ENCODE measurements at regions not wholly inside any gene's neighbourhood (a gene's known extent, or its start where the extent isn't known, plus 50 kb on each side); places are given as distances from the start of the nearest gene placed in this dataset.

GRCh38 chr2:66174491-66174890 is 260.4 kb upstream of the MEIS1 start:
- H3K36me3 ChIP-seq (ENCODE audit: insufficient read depth, low read length), result no peaks in the 10 kb centered on the region
- no peak overlapping the region for H3K27ac ChIP-seq (ENCODE audit: low read depth, low read length)
- Mint-ChIP-seq H3K27ac (ENCODE audit: unreplicated experiment) (no peak overlapping the region), H3K9me3 (ENCODE audit: unreplicated experiment) (peaks cover 2% of the 10 kb centered on the region), H3K4me3 (ENCODE audit: unreplicated experiment) (no peak overlapping the region), H3K4me1 (ENCODE audit: low read depth, unreplicated experiment) (no peaks in the 10 kb centered on the region), H3K36me3 (ENCODE audit: low read depth, unreplicated experiment) (no peaks in the 10 kb centered on the region), H3K27me3 (ENCODE audit: low read depth, unreplicated experiment) (no peaks in the 10 kb centered on the region)
- H3K4me1 ChIP-seq (ENCODE audit: insufficient read depth, low read length), result no peaks in the 10 kb centered on the region
- no peaks in the 10 kb centered on the region for H3K79me2 ChIP-seq (ENCODE audit: insufficient read depth, low read length)
- no peak overlapping the region for H3K9ac ChIP-seq (ENCODE audit: low read length)
- FAIRE-seq (no peak), DNase-seq (ENCODE audit: low read depth) (no peak)
- H3K4me2 ChIP-seq (ENCODE audit: low read length), result no peak overlapping the region
- H2AFZ ChIP-seq (ENCODE audit: low read depth, low read length), result no peak overlapping the region
- no peaks in the 10 kb centered on the region for H3K27me3 ChIP-seq (ENCODE audit: insufficient read depth, low read length)
- no peaks in the 10 kb centered on the region for H4K20me1 ChIP-seq (ENCODE audit: insufficient read depth, low read length)
- TF ChIP-seq EZH2 (IDR thresholded peaks at IDR 0.05; ENCODE audit: insufficient read depth, low read length) (no peak), CTCF (IDR thresholded peaks at IDR 0.05; ENCODE audit: insufficient read depth, low read depth, low read length) (no peak)
- no peaks in the 10 kb centered on the region for H3K9me3 ChIP-seq (ENCODE audit: insufficient read depth, low read depth, low read length)
- H3K4me3 ChIP-seq (ENCODE audit: insufficient read depth, low read depth, low read length), result no peak overlapping the region

GRCh38 chr2:66173645-66174044 is 261.3 kb upstream of the MEIS1 start:
- H3K4me1 Mint-ChIP-seq (ENCODE audit: low read depth, unreplicated experiment), result no peaks in the 10 kb centered on the region
- H3K27ac ChIP-seq (ENCODE audit: low read depth, low read length), result no peak overlapping the region
- no peak overlapping the region for H3K9ac ChIP-seq (ENCODE audit: low read length)
- no peak overlapping the region for H2AFZ ChIP-seq (ENCODE audit: low read depth, low read length)
- H3K27me3 Mint-ChIP-seq (ENCODE audit: low read depth, unreplicated experiment), result no peaks in the 10 kb centered on the region
- no peak for FAIRE-seq
- no peaks in the 10 kb centered on the region for H3K36me3 ChIP-seq (ENCODE audit: insufficient read depth, low read length)
- no peaks in the 10 kb centered on the region for H3K36me3 Mint-ChIP-seq (ENCODE audit: low read depth, unreplicated experiment)
- H3K4me3 Mint-ChIP-seq (ENCODE audit: unreplicated experiment), result no peak overlapping the region
- no peak overlapping the region for H3K4me3 ChIP-seq (ENCODE audit: insufficient read depth, low read depth, low read length)
- no peaks in the 10 kb centered on the region for H3K79me2 ChIP-seq (ENCODE audit: insufficient read depth, low read length)
- H4K20me1 ChIP-seq (ENCODE audit: insufficient read depth, low read length), result no peaks in the 10 kb centered on the region
- H3K27me3 ChIP-seq (ENCODE audit: insufficient read depth, low read length), result no peaks in the 10 kb centered on the region
- H3K27ac Mint-ChIP-seq (ENCODE audit: unreplicated experiment), result no peak overlapping the region
- no peaks in the 10 kb centered on the region for H3K9me3 ChIP-seq (ENCODE audit: insufficient read depth, low read depth, low read length)
- peaks cover 2% of the 10 kb centered on the region for H3K9me3 Mint-ChIP-seq (ENCODE audit: unreplicated experiment)
- no peak for DNase-seq (ENCODE audit: low read depth)
- no peak overlapping the region for H3K4me2 ChIP-seq (ENCODE audit: low read length)
- TF ChIP-seq EZH2 (IDR thresholded peaks at IDR 0.05; ENCODE audit: insufficient read depth, low read length), result no peak
- no peak for TF ChIP-seq CTCF (IDR thresholded peaks at IDR 0.05; ENCODE audit: insufficient read depth, low read depth, low read length)
- no peaks in the 10 kb centered on the region for H3K4me1 ChIP-seq (ENCODE audit: insufficient read depth, low read length)

- DNase-seq (ENCODE audit: low read depth) (no peak), FAIRE-seq (no peak)
- Histone ChIP-seq H3K9ac (ENCODE audit: low read length) (no peak overlapping the region), H3K9me3 (ENCODE audit: insufficient read depth, low read depth, low read length) (no peaks in the 10 kb centered on the region), H4K20me1 (ENCODE audit: insufficient read depth, low read length) (no peaks in the 10 kb centered on the region), H3K27me3 (ENCODE audit: insufficient read depth, low read length) (no peaks in the 10 kb centered on the region), H3K27ac (ENCODE audit: low read depth, low read length) (no peak overlapping the region), H3K36me3 (ENCODE audit: insufficient read depth, low read length) (no peaks in the 10 kb centered on the region), H3K4me3 (ENCODE audit: insufficient read depth, low read depth, low read length) (no peak overlapping the region), H3K4me2 (ENCODE audit: low read length) (no peak overlapping the region), H2AFZ (ENCODE audit: low read depth, low read length) (no peak overlapping the region), H3K4me1 (ENCODE audit: insufficient read depth, low read length) (no peaks in the 10 kb centered on the region), H3K79me2 (ENCODE audit: insufficient read depth, low read length) (no peaks in the 10 kb centered on the region)
- no peaks in the 10 kb centered on the region for H3K27me3 Mint-ChIP-seq (ENCODE audit: low read depth, unreplicated experiment)
- H3K27ac Mint-ChIP-seq (ENCODE audit: unreplicated experiment), result no peak overlapping the region
- no peaks in the 10 kb centered on the region for H3K4me1 Mint-ChIP-seq (ENCODE audit: low read depth, unreplicated experiment)
- no peaks in the 10 kb centered on the region for H3K9me3 Mint-ChIP-seq (ENCODE audit: unreplicated experiment)
- H3K36me3 Mint-ChIP-seq (ENCODE audit: low read depth, unreplicated experiment), result no peaks in the 10 kb centered on the region
- H3K4me3 Mint-ChIP-seq (ENCODE audit: unreplicated experiment), result no peak overlapping the region
- TF ChIP-seq CTCF (IDR thresholded peaks at IDR 0.05; ENCODE audit: insufficient read depth, low read depth, low read length) (no peak), EZH2 (IDR thresholded peaks at IDR 0.05; ENCODE audit: insufficient read depth, low read length) (no peak)
Observed at GRCh38 chr2:66171530-66171929, 263.4 kb upstream of the MEIS1 start.
